ENCODE measurements at regions not wholly inside any gene's neighbourhood (a gene's known extent, or its start where the extent isn't known, plus 50 kb on each side); places are given as distances from the start of the nearest gene placed in this dataset.

GRCh38 chr7:94130716-94131115, 126.6 kb upstream of the BET1 start:
- Mint-ChIP-seq H3K4me3 (ENCODE audit: unreplicated experiment) (no peak overlapping the region), H3K36me3 (ENCODE audit: low read depth, unreplicated experiment) (no peaks in the 10 kb centered on the region), H3K27me3 (ENCODE audit: unreplicated experiment) (no peaks in the 10 kb centered on the region), H3K4me1 (ENCODE audit: unreplicated experiment) (no peaks in the 10 kb centered on the region), H3K27ac (ENCODE audit: unreplicated experiment) (no peak overlapping the region), H3K9me3 (ENCODE audit: unreplicated experiment) (no peaks in the 10 kb centered on the region)
- TF ChIP-seq, protein P1, sequence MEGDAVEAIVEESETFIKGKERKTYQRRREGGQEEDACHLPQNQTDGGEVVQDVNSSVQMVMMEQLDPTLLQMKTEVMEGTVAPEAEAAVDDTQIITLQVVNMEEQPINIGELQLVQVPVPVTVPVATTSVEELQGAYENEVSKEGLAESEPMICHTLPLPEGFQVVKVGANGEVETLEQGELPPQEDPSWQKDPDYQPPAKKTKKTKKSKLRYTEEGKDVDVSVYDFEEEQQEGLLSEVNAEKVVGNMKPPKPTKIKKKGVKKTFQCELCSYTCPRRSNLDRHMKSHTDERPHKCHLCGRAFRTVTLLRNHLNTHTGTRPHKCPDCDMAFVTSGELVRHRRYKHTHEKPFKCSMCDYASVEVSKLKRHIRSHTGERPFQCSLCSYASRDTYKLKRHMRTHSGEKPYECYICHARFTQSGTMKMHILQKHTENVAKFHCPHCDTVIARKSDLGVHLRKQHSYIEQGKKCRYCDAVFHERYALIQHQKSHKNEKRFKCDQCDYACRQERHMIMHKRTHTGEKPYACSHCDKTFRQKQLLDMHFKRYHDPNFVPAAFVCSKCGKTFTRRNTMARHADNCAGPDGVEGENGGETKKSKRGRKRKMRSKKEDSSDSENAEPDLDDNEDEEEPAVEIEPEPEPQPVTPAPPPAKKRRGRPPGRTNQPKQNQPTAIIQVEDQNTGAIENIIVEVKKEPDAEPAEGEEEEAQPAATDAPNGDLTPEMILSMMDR (IDR thresholded peaks at IDR 0.05; ENCODE audit: unreplicated experiment), result no peak
- DNase-seq (ENCODE audit: low spot score), result no peak

DNA sequence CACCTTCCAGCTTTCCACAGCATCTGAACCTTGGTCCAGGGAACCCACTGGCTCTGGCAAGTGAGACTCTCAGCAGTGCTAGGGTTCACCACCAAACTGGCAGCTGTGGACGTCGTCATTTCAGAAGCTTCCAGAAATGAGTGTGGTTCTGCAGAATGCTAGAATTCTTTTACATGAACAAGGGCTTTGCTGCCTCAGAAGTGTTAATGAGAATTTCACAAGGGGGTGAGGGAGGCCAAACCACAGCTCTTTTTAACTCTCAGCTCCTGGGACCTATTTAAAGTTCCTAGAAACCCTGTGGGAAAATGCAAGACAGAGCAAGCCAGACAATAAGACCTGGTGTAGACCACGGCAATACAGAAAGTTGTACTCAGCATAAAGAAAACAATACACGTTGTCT, 129.3 kb upstream of the BET1 start:
- Mint-ChIP-seq H3K9me3 (ENCODE audit: unreplicated experiment) (no peaks in the 10 kb centered on the region), H3K4me1 (ENCODE audit: unreplicated experiment) (no peaks in the 10 kb centered on the region), H3K27ac (ENCODE audit: unreplicated experiment) (no peak overlapping the region), H3K27me3 (ENCODE audit: unreplicated experiment) (no peaks in the 10 kb centered on the region), H3K36me3 (ENCODE audit: low read depth, unreplicated experiment) (no peaks in the 10 kb centered on the region), H3K4me3 (ENCODE audit: unreplicated experiment) (no peak overlapping the region)
- TF ChIP-seq, protein P1 (IDR thresholded peaks at IDR 0.05; ENCODE audit: unreplicated experiment), result no peak
- no peak for DNase-seq (ENCODE audit: low spot score)

DNA sequence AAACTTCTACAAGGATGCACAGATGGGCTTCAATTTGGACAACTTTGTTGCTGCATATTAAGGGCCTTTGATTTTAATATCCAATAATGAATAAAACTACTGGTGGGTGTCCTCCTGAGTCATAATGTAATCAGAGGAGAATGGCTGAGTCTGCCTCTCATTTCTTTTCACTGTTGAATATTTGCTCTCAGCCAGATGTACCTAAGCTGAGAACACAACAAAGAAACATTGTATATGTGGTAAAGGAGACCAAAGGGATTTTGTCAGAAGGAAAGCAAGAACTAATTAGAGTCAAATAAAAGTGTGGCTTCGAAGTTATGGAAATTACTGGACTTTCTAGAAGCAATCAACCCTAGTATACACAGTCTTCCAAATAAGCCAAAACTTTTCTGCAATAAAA, 131.0 kb upstream of the BET1 start:
- Mint-ChIP-seq H3K4me3 (ENCODE audit: unreplicated experiment) (no peak overlapping the region), H3K4me1 (ENCODE audit: unreplicated experiment) (no peaks in the 10 kb centered on the region), H3K27me3 (ENCODE audit: unreplicated experiment) (no peaks in the 10 kb centered on the region), H3K9me3 (ENCODE audit: unreplicated experiment) (no peaks in the 10 kb centered on the region), H3K36me3 (ENCODE audit: low read depth, unreplicated experiment) (no peaks in the 10 kb centered on the region), H3K27ac (ENCODE audit: unreplicated experiment) (no peak overlapping the region)
- TF ChIP-seq, protein P1 (IDR thresholded peaks at IDR 0.05; ENCODE audit: unreplicated experiment), result no peak
- no peak for DNase-seq (ENCODE audit: low spot score)

- H3K4me1 Mint-ChIP-seq (ENCODE audit: unreplicated experiment), result no peaks in the 10 kb centered on the region
- no peaks in the 10 kb centered on the region for H3K27me3 Mint-ChIP-seq (ENCODE audit: unreplicated experiment)
- no peaks in the 10 kb centered on the region for H3K9me3 Mint-ChIP-seq (ENCODE audit: unreplicated experiment)
- DNase-seq (ENCODE audit: low spot score), result no peak
- H3K27ac Mint-ChIP-seq (ENCODE audit: unreplicated experiment), result no peak overlapping the region
- H3K4me3 Mint-ChIP-seq (ENCODE audit: unreplicated experiment), result no peak overlapping the region
- H3K36me3 Mint-ChIP-seq (ENCODE audit: low read depth, unreplicated experiment), result no peaks in the 10 kb centered on the region
- TF ChIP-seq, protein P1 (IDR thresholded peaks at IDR 0.05; ENCODE audit: unreplicated experiment), result no peak
These were observed 138.1 kb upstream of the BET1 start for GRCh38 chr7:94142281-94142680.

DNA sequence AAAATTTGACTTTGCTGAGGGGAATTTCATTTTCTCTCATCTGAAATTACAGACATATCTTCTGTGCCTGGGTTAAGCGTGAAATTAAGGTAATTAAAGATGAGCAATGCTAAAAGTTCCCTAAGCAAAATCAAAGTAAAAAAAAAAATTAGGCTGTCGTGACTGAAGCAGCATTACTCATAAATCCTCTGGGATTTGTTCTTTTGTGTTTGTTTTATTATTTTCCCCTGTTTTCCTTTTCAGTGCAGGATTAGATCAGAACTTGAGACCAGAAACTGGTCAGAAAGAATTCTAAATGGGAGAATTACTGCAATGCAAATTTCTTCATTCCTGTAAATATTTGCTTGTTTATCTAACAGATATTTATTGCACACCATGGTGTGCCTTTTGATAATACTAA, 141.4 kb upstream of the BET1 start:
- TF ChIP-seq, protein P1 (IDR thresholded peaks at IDR 0.05; ENCODE audit: unreplicated experiment), result no peak
- H3K36me3 Mint-ChIP-seq (ENCODE audit: low read depth, unreplicated experiment), result no peaks in the 10 kb centered on the region
- no peaks in the 10 kb centered on the region for H3K9me3 Mint-ChIP-seq (ENCODE audit: unreplicated experiment)

More for the DNA sequence above, 141.4 kb upstream of the BET1 start:
- Mint-ChIP-seq H3K27ac (ENCODE audit: unreplicated experiment) (no peak overlapping the region), H3K4me3 (ENCODE audit: unreplicated experiment) (no peak overlapping the region), H3K27me3 (ENCODE audit: unreplicated experiment) (no peaks in the 10 kb centered on the region), H3K4me1 (ENCODE audit: unreplicated experiment) (no peaks in the 10 kb centered on the region)
- DNase-seq (ENCODE audit: low spot score), result no peak

Data from endothelial cell (in vitro differentiated cells).